ENCODE measurements at regions not wholly inside any gene's neighbourhood (a gene's known extent, or its start where the extent isn't known, plus 50 kb on each side); places are given as distances from the start of the nearest gene placed in this dataset.
"Not testable (repeated sequence)": the region's sequence is repeated elsewhere in the genome, so short reads cannot be mapped to it uniquely, and the experiment has no call there.

DNA sequence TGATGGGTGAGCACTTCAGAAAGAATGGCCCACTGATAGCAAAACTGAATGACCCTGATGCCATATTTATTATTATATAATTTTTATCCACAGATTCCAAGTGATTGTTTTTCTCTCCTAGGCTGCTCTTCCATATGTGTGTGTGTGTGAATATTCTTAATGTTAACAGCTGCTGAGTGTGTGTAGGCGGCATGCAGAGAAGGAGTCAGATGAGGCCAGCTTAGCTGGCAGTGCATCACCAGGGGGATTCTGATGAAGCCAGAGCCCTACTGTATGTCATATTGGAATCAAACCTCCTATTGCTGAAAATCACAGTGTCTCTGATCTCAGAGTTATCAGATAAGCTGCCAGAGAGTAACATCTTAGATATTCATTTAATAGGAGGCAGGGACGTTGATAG, 177.1 kb downstream of the DMAC1 start:
- no peak for DNase-seq

DNA sequence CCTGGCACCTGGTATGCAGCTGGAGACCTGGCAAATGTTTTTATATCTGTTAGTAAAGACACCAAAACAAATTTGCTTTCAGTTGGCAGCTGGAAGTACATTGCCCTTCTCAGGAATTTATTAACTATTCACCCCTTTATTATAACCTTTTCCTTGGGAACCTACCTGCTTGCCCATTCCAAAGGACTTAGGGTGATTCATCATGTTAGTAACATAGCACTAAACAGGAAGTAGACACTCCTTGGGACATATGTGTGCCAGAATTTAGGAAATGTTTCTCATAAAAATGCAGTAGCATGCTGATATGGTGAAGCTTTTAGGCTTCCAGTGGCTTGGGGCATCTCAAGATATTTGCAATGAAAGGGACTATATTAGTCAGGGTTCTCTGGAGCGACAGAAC, 184.2 kb downstream of the DMAC1 start:
- DNase-seq, result no peak

DNA sequence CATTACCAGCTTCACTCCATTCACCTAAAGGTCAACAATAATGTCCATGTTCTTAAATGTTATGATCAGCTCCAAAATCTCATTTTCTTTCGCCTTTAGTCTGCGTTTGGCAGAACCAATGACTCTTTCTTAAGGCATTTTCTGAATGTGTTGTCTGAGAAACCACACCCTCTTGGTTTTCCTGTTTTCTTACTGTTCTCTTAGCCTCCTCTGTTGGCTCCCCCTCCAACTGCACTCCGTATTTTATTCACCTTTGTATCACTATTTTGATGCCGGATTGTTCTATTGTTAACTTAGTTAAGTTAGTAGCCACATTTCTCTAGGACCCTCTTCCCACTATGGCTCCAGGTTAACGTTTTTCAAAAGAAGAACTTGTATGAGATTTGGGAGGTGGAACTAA, 185.6 kb downstream of the DMAC1 start:
- no peak for DNase-seq

DNA sequence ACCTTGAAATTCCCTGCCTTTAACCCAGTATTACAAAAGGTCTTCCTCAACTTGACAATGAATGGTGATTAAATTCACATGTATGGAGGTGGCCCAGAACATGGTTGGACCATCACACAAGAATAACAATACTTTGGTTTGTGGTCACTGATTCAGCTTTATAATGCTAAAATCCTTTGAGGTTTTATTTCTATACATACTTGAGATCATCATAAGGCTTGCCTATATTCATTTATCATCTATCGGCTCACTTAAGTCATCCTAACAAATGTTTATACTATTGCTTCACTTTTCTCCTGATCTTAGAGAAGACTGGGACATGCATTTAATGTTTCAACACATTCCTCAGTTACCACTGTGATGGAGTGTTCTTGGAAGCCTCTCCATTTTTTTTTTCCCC, 191.3 kb downstream of the DMAC1 start:
- no peak for DNase-seq

GRCh38 chr9:7607421-7607820, 192.2 kb downstream of the DMAC1 start:
- DNase-seq, result no peak

DNA sequence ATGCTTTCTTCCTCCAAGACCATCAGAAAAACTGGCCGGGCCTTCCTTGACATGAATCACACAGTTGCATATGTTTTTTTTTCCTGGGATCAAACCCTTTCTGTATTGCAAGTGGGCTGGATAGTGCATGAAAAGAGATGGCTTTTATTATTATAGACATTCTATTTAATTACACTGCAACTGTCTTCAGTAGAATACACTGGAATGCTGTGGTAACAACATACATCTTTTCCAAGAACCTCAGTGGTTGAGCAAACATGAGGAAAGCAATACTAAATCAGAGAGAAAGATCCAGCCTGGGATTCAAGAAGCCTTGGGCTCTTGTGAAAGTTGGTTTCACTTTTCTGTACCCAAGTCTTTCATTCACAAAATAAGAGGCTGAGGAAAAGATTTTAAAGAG, 193.0 kb downstream of the DMAC1 start:
- no peak for DNase-seq

DNA sequence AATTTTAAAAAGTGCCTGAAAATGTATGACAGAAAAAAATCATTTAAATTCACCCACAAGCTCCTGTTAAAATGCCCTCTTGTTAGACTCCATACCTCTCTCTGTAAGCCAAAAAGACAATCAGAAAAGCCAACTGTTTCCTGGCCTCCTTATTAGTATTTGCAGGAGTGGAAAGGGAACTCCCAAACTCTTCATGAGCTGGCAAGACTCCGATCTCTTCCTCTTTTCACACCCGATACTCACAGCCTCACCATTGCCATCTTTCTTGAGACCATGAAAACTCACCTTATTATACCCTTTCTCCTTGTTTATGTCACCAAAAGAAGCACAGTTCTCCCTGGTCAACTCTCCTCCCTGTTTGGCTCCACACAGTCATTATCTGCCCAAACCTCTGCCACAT, 197.8 kb downstream of the DMAC1 start:
- no peak for DNase-seq

- no peak for DNase-seq
These were observed 201.9 kb downstream of the DMAC1 start for GRCh38 chr9:7597716-7598115.

GRCh38 chr9:7592321-7593316, 207.0 kb downstream of the DMAC1 start:
- DNase-seq, result peak; percentile 24

DNA sequence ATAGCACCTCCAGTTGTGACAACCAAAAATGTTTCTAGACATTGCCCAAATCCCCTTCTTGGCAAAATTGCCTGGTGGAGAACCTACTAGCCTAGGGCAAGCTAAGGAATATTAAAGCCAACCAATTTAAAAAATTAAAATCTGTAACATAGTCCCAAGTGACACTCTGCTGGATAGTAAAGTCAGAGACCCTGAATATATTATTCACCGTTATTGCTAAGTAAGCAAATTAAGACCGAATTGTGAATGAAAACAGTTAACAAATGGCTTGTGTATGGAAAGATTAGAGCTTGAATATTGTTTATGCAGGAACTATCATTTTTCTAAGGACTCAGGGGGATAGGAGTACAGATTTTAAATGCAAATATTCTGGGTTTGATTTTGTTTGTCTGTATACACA, 208.1 kb downstream of the DMAC1 start:
- no peak for DNase-seq

DNA sequence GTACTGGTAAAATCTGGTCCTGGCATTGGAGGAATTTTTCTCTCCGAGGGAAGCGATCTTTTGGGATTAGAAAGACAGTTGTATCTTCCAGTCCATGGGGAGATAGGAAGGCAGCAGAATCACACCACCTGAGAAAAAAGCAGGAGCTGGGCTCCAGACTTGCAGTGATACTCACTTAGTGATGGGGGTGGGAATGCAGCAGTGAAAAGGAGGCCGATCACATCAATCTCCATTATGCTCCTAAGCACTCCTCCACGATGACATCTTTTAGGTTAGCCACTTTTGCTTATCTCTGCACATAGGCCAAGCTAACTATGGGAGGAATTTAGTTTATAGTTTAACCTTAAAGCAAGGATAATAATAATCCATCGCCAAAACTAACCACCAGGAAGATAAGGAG, 219.0 kb downstream of the DMAC1 start:
- no peak for DNase-seq

DNA sequence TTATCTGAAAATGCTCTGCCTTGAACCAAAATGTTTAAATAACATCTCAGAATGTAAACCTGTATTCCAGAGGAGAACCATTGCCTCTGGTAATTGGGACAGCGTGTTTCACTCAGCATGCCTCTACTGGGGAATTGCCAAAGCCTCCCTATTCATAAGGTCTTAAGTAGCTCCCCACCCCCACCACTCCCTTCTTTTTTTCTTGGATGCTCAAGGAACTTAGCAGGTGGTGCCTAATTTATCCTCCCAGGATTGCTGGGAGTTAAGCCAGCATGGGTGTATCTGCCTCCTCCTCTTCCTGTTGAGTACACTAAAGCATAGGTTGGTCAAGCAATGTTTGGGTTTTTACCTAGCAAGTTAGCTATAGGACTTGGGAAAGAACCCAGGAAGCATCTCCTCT, 220.2 kb downstream of the DMAC1 start:
- no peak for DNase-seq

- DNase-seq, result no peak
These were observed 220.6 kb downstream of the DMAC1 start for GRCh38 chr9:7578951-7579350.

GRCh38 chr9:7570107-7570720, 229.4 kb downstream of the DMAC1 start:
- peak; percentile 26 for DNase-seq

DNA sequence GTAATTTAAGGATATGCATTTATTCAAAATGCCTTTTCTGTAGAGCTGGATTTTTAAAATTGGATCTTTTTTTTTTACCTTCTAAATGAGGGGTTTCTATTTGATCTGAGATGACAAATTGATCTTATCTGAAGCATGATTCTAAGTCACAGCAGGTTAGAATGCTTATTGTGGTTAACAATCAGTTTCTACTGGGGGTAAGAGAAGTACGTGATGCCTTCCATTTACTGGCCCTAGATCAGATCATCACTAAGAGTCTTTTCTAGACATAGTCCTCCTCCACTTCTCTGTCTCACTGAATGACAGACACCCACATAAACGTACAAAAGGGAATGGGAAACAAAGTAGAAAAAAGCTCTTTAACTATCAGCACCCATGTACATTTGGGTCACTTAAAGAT, 231.9 kb downstream of the DMAC1 start:
- DNase-seq, result no peak

- no peak for DNase-seq
These were observed 238.0 kb downstream of the DMAC1 start for GRCh38 chr9:7561527-7562080.

- peak; percentile 48 for DNase-seq
These were observed 238.8 kb downstream of the DMAC1 start for GRCh38 chr9:7560669-7561305.

DNA sequence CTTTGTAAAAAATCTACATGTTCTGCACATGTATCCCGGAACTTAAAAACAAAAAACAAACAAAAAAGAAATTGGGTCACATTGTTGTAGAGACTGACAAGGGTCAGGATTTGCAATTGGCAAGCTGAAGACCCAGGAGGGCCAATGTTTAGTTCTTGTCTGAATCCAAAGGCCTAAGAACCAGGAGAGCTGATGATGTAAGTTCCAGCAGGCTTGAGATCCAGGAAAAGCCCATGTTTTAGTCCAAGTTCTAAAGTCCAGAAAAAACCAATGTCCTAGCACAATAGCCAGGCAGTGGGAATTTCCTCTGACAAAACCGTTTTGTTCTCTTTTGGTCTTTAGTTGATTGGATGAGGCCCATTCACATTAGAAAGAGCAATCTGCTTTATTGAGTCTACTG, 244.9 kb downstream of the DMAC1 start:
- DNase-seq, result no peak

- DNase-seq, result not testable (repeated sequence)
These were observed 246.9 kb downstream of the DMAC1 start for GRCh38 chr9:7552706-7553105.

- DNase-seq, result peak; percentile 58
These were observed 250.3 kb downstream of the DMAC1 start for GRCh38 chr9:7549249-7549648.

- no peak for DNase-seq
These were observed 253.3 kb downstream of the DMAC1 start for GRCh38 chr9:7546261-7546660.

DNA sequence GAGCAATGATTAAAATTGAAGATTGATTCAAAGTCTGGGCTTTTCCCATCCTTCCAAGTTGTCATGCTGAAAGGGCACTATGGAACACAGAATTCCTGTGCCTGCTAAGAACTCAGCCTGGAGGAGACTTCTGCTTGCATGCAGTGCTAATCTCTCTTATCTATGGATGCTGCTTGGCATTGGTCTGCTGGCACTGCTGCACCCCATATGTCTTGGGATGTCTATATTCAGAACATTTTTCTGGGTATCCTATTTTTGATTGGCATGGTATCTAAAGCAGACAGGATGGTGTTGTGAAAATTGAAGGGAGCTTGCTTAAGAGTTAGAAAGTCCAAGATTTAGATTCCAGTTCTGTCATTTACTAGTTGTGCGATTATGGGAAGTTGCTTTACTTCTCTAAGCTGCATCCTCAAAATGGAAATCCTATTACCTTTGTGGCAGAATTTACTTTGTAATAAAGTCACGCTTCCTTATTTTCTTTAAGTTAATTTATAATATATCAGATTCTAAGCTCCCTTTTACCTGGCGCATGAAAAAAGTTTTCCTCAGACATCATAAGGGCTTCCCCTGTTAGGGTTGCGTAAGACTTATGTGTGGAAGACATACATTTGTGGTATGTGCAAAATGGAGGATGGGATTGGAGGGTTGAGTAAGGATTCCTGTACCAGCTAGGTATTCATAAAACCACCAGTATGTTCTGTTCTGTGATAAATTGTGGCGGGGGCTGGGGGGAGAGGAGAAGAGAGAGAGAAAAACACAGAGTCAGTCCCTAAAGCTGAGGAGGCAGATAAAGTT, 254.0 kb downstream of the DMAC1 start:
- no peak for DNase-seq

All from renal pelvis (tissue), 1 donor.